Astrocyte (in vitro differentiated cells and primary cell): ENCODE measurements at regions not wholly inside any gene's neighbourhood (a gene's known extent, or its start where the extent isn't known, plus 50 kb on each side); places are given as distances from the start of the nearest gene placed in this dataset.

Experiments
- DNase-seq: peaks from one replicate; pipeline ENCODE4 v3.0.0-alpha.2; 2010; ENCODE audit warnings: low read depth
- FAIRE-seq: peaks from 2 replicates; lab custom pipeline; 2011; peaks lifted over from hg19 to GRCh38; lab: Jason Lieb, UNC
- H2AFZ ChIP-seq: 2 replicates; pipeline ENCODE4 v1.6.0; 2012; ENCODE audit warnings: low read depth, low read length, inconsistent platforms
- H3K27ac ChIP-seq: 2 replicates; pipeline ENCODE4 v1.5.1; 2011; ENCODE audit warnings: low read depth, low read length, inconsistent platforms
- H3K27me3 ChIP-seq: 2 replicates; pipeline ENCODE4 v1.6.0; 2011; ENCODE audit warnings: low read length, inconsistent platforms; ENCODE audit not compliant: insufficient read depth
- H3K36me3 ChIP-seq: 2 replicates; pipeline ENCODE4 v1.5.1; 2011; ENCODE audit warnings: low read length, inconsistent platforms; ENCODE audit not compliant: insufficient read depth
- H3K4me1 ChIP-seq: 2 replicates; pipeline ENCODE4 v1.5.1; 2011; ENCODE audit warnings: low read length, inconsistent platforms; ENCODE audit not compliant: insufficient read depth
- H3K4me2 ChIP-seq: 2 replicates; pipeline ENCODE4 v1.6.0; 2012; ENCODE audit warnings: low read length, inconsistent platforms
- H3K4me3 ChIP-seq: 2 replicates; pipeline ENCODE4 v1.5.1; 2011; ENCODE audit warnings: low read depth, mild to moderate bottlenecking, low read length, inconsistent platforms; ENCODE audit not compliant: insufficient read depth
- H3K79me2 ChIP-seq: 2 replicates; pipeline ENCODE4 v1.6.0; 2012; ENCODE audit warnings: mild to moderate bottlenecking, low read length, inconsistent platforms; ENCODE audit not compliant: insufficient read depth
- H3K9ac ChIP-seq: 2 replicates; pipeline ENCODE4 v1.6.0; 2012; ENCODE audit warnings: mild to moderate bottlenecking, low read length, inconsistent platforms
- H3K9me3 ChIP-seq: 2 replicates; pipeline ENCODE4 v1.5.1; 2012; ENCODE audit warnings: low read depth, mild to moderate bottlenecking, low read length, inconsistent platforms; ENCODE audit not compliant: insufficient read depth
- H4K20me1 ChIP-seq: 2 replicates; pipeline ENCODE4 v1.6.0; 2012; ENCODE audit warnings: low read length, inconsistent platforms; ENCODE audit not compliant: insufficient read depth
- H3K27ac Mint-ChIP-seq: one replicate; pipeline ENCODE4 v1.8.0; 2021; ENCODE audit warnings: mild to moderate bottlenecking, mixed read lengths; ENCODE audit not compliant: unreplicated experiment
- H3K27me3 Mint-ChIP-seq: one replicate; pipeline ENCODE4 v1.8.0; 2021; ENCODE audit warnings: low read depth, mixed read lengths; ENCODE audit not compliant: unreplicated experiment
- H3K36me3 Mint-ChIP-seq: one replicate; pipeline ENCODE4 v1.8.0; 2021; ENCODE audit warnings: low read depth, mixed read lengths; ENCODE audit not compliant: unreplicated experiment
- H3K4me1 Mint-ChIP-seq: one replicate; pipeline ENCODE4 v1.8.0; 2021; ENCODE audit warnings: low read depth, mixed read lengths; ENCODE audit not compliant: unreplicated experiment
- H3K4me3 Mint-ChIP-seq: one replicate; pipeline ENCODE4 v1.8.0; 2021; ENCODE audit warnings: mild to moderate bottlenecking, moderate library complexity, mixed read lengths; ENCODE audit not compliant: unreplicated experiment
- H3K9me3 Mint-ChIP-seq: one replicate; pipeline ENCODE4 v1.8.0; 2021; ENCODE audit warnings: mild to moderate bottlenecking, mixed read lengths; ENCODE audit not compliant: unreplicated experiment
- CTCF ChIP-seq: IDR thresholded peaks from 2 replicates; pipeline ENCODE4 v1.5.1; 2011; ENCODE audit warnings: low read depth, mild to moderate bottlenecking, inconsistent platforms, low read length, moderate library complexity; ENCODE audit not compliant: insufficient read depth
- EZH2 ChIP-seq: IDR thresholded peaks from 2 replicates; pipeline ENCODE4 v1.6.1; 2012; ENCODE audit warnings: mild to moderate bottlenecking, low read length, inconsistent platforms; ENCODE audit not compliant: insufficient read depth

- Mint-ChIP-seq H3K27ac (no peak overlapping the region), H3K4me1 (peaks cover 6% of the 10 kb centered on the region), H3K36me3 (no peaks in the 10 kb centered on the region), H3K4me3 (no peak overlapping the region), H3K27me3 (peaks cover 65% of the 10 kb centered on the region), H3K9me3 (no peaks in the 10 kb centered on the region)
- Histone ChIP-seq H3K4me2 (no peak overlapping the region), H3K27me3 (peaks cover 5% of the 10 kb centered on the region), H3K27ac (no peak overlapping the region), H4K20me1 (no peaks in the 10 kb centered on the region), H3K9me3 (no peaks in the 10 kb centered on the region), H3K4me1 (no peaks in the 10 kb centered on the region), H3K4me3 (no peak overlapping the region), H2AFZ (no peak overlapping the region), H3K79me2 (no peaks in the 10 kb centered on the region), H3K36me3 (no peaks in the 10 kb centered on the region), H3K9ac (no peak overlapping the region)
- TF ChIP-seq EZH2 (no peak), CTCF (no peak)
- no peak for DNase-seq
- no peak for FAIRE-seq
Observed at GRCh38 chr14:76313852-76314251, 62.1 kb upstream of the ESRRB start.

GRCh38 chr14:76314521-76315034 lies 61.4 kb upstream of the ESRRB start:
- Mint-ChIP-seq H3K9me3 (no peaks in the 10 kb centered on the region), H3K4me3 (no peak overlapping the region), H3K27ac (no peak overlapping the region), H3K36me3 (no peaks in the 10 kb centered on the region), H3K27me3 (peaks cover 64% of the 10 kb centered on the region), H3K4me1 (peaks cover 6% of the 10 kb centered on the region)
- no peaks in the 10 kb centered on the region for H3K36me3 ChIP-seq
- H3K9me3 ChIP-seq = no peaks in the 10 kb centered on the region
- H2AFZ ChIP-seq = no peak overlapping the region
- FAIRE-seq (no peak), DNase-seq (no peak)
- no peak overlapping the region for H3K4me2 ChIP-seq
- no peaks in the 10 kb centered on the region for H4K20me1 ChIP-seq
- no peak overlapping the region for H3K4me3 ChIP-seq
- no peak overlapping the region for H3K27ac ChIP-seq
- H3K79me2 ChIP-seq = no peaks in the 10 kb centered on the region
- no peaks in the 10 kb centered on the region for H3K4me1 ChIP-seq
- H3K27me3 ChIP-seq = peaks cover 5% of the 10 kb centered on the region
- H3K9ac ChIP-seq = no peak overlapping the region
- no peak for TF ChIP-seq CTCF
- no peak for TF ChIP-seq EZH2

- FAIRE-seq (no peak), DNase-seq (no peak)
- Histone ChIP-seq H3K4me1 (no peaks in the 10 kb centered on the region), H4K20me1 (no peaks in the 10 kb centered on the region), H3K27me3 (no peaks in the 10 kb centered on the region), H3K27ac (no peak overlapping the region), H2AFZ (no peak overlapping the region), H3K9me3 (no peaks in the 10 kb centered on the region), H3K4me3 (no peak overlapping the region), H3K4me2 (no peak overlapping the region), H3K79me2 (no peaks in the 10 kb centered on the region), H3K9ac (no peak overlapping the region), H3K36me3 (no peaks in the 10 kb centered on the region)
- Mint-ChIP-seq H3K27me3 (peaks cover 43% of the 10 kb centered on the region), H3K4me1 (no peaks in the 10 kb centered on the region), H3K9me3 (no peaks in the 10 kb centered on the region), H3K27ac (no peak overlapping the region), H3K4me3 (no peak overlapping the region), H3K36me3 (no peaks in the 10 kb centered on the region)
- TF ChIP-seq EZH2 (no peak), CTCF (no peak)
Observed at GRCh38 chr14:76320486-76320885, 55.5 kb upstream of the ESRRB start.
